Ovary (tissue), 3 donors: ENCODE measurements at regions not wholly inside any gene's neighbourhood (a gene's known extent, or its start where the extent isn't known, plus 50 kb on each side); places are given as distances from the start of the nearest gene placed in this dataset.

Source experiments
- CTCF ChIP-seq, 3 donors: fragments of 450-650 bp in 2 of 3; fragments of 200-600 bp in 1 of 3; IDR thresholded peaks; one replicate each; pipeline versions ENCODE4 v1.5.1 to v1.8.0; 2016 to 2022; ENCODE audit warnings: antibody characterized with exemption in 3 of 3, mild to moderate bottlenecking in 1 of 3
- EP300 ChIP-seq: sonication (generic); formaldehyde crosslinking; IDR thresholded peaks from one replicate; pipeline ENCODE4 v1.6.1; 2017; ENCODE audit warnings: antibody characterized with exemption
- POLR2A ChIP-seq: fragments of 450-650 bp; IDR thresholded peaks from one replicate; pipeline ENCODE4 v1.6.1; 2017; ENCODE audit warnings: antibody characterized with exemption, mild to moderate bottlenecking, moderate library complexity
- donor health status: DM: no; HTN: no; CAD: no.

- no peak for TF ChIP-seq CTCF (IDR thresholded peaks at IDR 0.05)
- no peak for TF ChIP-seq EP300
- no peak for TF ChIP-seq POLR2A
These were observed 141.4 kb downstream of the TMEM38B start for GRCh38 chr9:105835721-105836120.
